ENCODE measurements at regions not wholly inside any gene's neighbourhood (a gene's known extent, or its start where the extent isn't known, plus 50 kb on each side); places are given as distances from the start of the nearest gene placed in this dataset.

DNA sequence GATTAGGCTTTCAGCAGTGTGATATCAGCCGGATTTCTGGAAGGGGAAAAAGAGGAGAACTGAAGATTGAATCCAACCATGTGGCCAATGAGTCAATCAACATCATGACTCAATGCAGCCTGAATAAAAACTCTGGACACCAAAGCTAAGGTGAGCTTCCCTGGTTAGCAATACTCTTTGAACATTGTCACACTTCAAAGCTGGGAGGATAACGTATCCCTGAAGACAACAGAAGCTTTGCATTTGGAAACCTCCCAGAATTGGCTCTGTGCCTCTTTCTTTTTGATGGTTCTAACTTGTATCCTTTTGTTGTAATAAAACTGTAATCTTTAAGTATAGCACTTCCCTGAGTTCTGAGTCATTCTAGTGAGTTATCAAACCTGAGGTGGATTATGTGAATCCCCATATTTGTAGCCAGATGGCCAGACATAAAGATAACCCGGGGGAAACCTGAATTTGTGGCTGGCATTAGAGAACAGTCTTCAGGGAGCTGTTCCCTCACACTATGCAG, 284.4 kb downstream of the IPMK start:
- H3K9ac ChIP-seq (ENCODE audit: control insufficient read depth, extremely low read depth, insufficient read depth, low read length) = no peak overlapping the region
- no peaks in the 10 kb centered on the region for H3K36me3 ChIP-seq (ENCODE audit: control insufficient read depth in 2 of 2, extremely low read depth in 1 of 2, insufficient read depth in 2 of 2, low read length in 2 of 2)
- no peaks in the 10 kb centered on the region for H3K27me3 ChIP-seq (ENCODE audit: control insufficient read depth, extremely low read depth, insufficient read depth, low read length)
- H3K4me3 ChIP-seq (ENCODE audit: control insufficient read depth in 2 of 3, extremely low read depth in 1 of 3, insufficient read depth in 2 of 3, low read depth in 1 of 3, low read length in 3 of 3) = no peak overlapping the region
- FAIRE-seq (no peak), DNase-seq (ENCODE audit: low read depth, low spot score) (no peak)
- no peak overlapping the region for H3K4me2 ChIP-seq (ENCODE audit: control insufficient read depth, extremely low read depth, insufficient read depth, low read depth, low read length)
- H3K79me2 ChIP-seq (ENCODE audit: control insufficient read depth, insufficient read depth, low read length) = no peaks in the 10 kb centered on the region
- H3K9me3 ChIP-seq (ENCODE audit: control insufficient read depth, low read depth, low read length) = no peaks in the 10 kb centered on the region
- no peaks in the 10 kb centered on the region for H3K9me1 ChIP-seq (ENCODE audit: control insufficient read depth, extremely low read depth, insufficient read depth, low read length)
- dilution Hi-C loops (cut with MboI; ENCODE audit: extremely low pct_ligation_motif_present, low sequenced_read_pairs) = no loop called here
- H4K20me1 ChIP-seq (ENCODE audit: control insufficient read depth, extremely low read depth, insufficient read depth, low read length) = no peaks in the 10 kb centered on the region
- H3K4me1 ChIP-seq (ENCODE audit: control insufficient read depth, extremely low read depth, insufficient read depth, low read length) = no peaks in the 10 kb centered on the region
- no peak for TF ChIP-seq EZH2 (IDR thresholded peaks at IDR 0.05; ENCODE audit: low read length)
- TF ChIP-seq, protein P1, sequence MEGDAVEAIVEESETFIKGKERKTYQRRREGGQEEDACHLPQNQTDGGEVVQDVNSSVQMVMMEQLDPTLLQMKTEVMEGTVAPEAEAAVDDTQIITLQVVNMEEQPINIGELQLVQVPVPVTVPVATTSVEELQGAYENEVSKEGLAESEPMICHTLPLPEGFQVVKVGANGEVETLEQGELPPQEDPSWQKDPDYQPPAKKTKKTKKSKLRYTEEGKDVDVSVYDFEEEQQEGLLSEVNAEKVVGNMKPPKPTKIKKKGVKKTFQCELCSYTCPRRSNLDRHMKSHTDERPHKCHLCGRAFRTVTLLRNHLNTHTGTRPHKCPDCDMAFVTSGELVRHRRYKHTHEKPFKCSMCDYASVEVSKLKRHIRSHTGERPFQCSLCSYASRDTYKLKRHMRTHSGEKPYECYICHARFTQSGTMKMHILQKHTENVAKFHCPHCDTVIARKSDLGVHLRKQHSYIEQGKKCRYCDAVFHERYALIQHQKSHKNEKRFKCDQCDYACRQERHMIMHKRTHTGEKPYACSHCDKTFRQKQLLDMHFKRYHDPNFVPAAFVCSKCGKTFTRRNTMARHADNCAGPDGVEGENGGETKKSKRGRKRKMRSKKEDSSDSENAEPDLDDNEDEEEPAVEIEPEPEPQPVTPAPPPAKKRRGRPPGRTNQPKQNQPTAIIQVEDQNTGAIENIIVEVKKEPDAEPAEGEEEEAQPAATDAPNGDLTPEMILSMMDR (optimal IDR thresholded peaks at IDR 0.05 in 1 of 3, IDR thresholded peaks at IDR 0.05 in 1 of 3, conservative IDR thresholded peaks at IDR 0.05 in 1 of 3; ENCODE audit: extremely low read depth in 1 of 3, insufficient read depth in 2 of 3, low read length in 3 of 3) = no peak
- no peak overlapping the region for H2AFZ ChIP-seq (ENCODE audit: control insufficient read depth, low read length)
- H3K27ac ChIP-seq (ENCODE audit: control insufficient read depth, insufficient read depth, low read length) = no peak overlapping the region

DNA sequence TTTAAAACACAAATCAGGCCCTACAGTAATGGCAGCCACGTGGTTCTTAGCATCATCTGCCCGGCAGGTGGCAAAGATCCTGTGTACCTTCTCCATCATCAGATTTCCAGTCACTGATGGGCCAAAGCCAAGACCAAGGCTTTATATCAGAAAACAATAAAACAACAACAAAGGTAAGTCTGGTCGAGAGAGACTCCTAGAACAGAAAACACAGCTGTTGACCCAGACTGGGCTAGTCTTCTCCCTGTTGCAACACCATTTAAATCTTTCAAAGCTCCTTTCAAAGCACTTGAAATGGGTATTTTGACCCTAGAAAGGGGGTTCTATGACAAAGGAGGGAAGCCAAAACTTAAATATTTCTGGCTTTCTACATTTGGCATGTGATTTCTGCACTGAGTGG, 285.6 kb downstream of the IPMK start:
- Histone ChIP-seq H3K4me3 (ENCODE audit: control insufficient read depth in 2 of 3, extremely low read depth in 1 of 3, insufficient read depth in 2 of 3, low read depth in 1 of 3, low read length in 3 of 3) (no peak overlapping the region), H3K9me3 (ENCODE audit: control insufficient read depth, low read depth, low read length) (no peaks in the 10 kb centered on the region), H3K27ac (ENCODE audit: control insufficient read depth, insufficient read depth, low read length) (no peak overlapping the region), H3K27me3 (ENCODE audit: control insufficient read depth, extremely low read depth, insufficient read depth, low read length) (no peaks in the 10 kb centered on the region), H3K36me3 (ENCODE audit: control insufficient read depth in 2 of 2, extremely low read depth in 1 of 2, insufficient read depth in 2 of 2, low read length in 2 of 2) (no peaks in the 10 kb centered on the region), H4K20me1 (ENCODE audit: control insufficient read depth, extremely low read depth, insufficient read depth, low read length) (no peaks in the 10 kb centered on the region), H3K4me2 (ENCODE audit: control insufficient read depth, extremely low read depth, insufficient read depth, low read depth, low read length) (no peak overlapping the region), H3K79me2 (ENCODE audit: control insufficient read depth, insufficient read depth, low read length) (no peaks in the 10 kb centered on the region), H2AFZ (ENCODE audit: control insufficient read depth, low read length) (no peak overlapping the region), H3K4me1 (ENCODE audit: control insufficient read depth, extremely low read depth, insufficient read depth, low read length) (no peaks in the 10 kb centered on the region), H3K9ac (ENCODE audit: control insufficient read depth, extremely low read depth, insufficient read depth, low read length) (no peak overlapping the region), H3K9me1 (ENCODE audit: control insufficient read depth, extremely low read depth, insufficient read depth, low read length) (no peaks in the 10 kb centered on the region)
- DNase-seq (ENCODE audit: low read depth, low spot score) = no peak
- no peak for TF ChIP-seq EZH2 (IDR thresholded peaks at IDR 0.05; ENCODE audit: low read length)
- TF ChIP-seq, protein P1 (optimal IDR thresholded peaks at IDR 0.05 in 1 of 3, IDR thresholded peaks at IDR 0.05 in 1 of 3, conservative IDR thresholded peaks at IDR 0.05 in 1 of 3; ENCODE audit: extremely low read depth in 1 of 3, insufficient read depth in 2 of 3, low read length in 3 of 3) = no peak
- FAIRE-seq = no peak
- dilution Hi-C loops (cut with MboI; ENCODE audit: extremely low pct_ligation_motif_present, low sequenced_read_pairs) = no loop called here

Measured in keratinocyte (primary cell).